Activated T-cell treated with anti-CD3 and anti-CD28 coated beads for 24 hours (primary cell): ENCODE measurements at regions not wholly inside any gene's neighbourhood (a gene's known extent, or its start where the extent isn't known, plus 50 kb on each side); places are given as distances from the start of the nearest gene placed in this dataset.

Experiments used
- DNase-seq: peaks from one replicate; pipeline ENCODE4 v3.0.0-alpha.2; 2020; ENCODE audit warnings: low read depth

- DNase-seq, result no peak
Observed at GRCh38 chr22:19574247-19574646, 50.0 kb upstream of the CLDN5 start.

- DNase-seq, result peak; percentile 50
Observed at GRCh38 chr22:19576460-19577421, 52.5 kb upstream of the CLDN5 start.

GRCh38 chr22:19577422-19577966, 53.3 kb upstream of the CLDN5 start:
- DNase-seq, result no peak

DNA sequence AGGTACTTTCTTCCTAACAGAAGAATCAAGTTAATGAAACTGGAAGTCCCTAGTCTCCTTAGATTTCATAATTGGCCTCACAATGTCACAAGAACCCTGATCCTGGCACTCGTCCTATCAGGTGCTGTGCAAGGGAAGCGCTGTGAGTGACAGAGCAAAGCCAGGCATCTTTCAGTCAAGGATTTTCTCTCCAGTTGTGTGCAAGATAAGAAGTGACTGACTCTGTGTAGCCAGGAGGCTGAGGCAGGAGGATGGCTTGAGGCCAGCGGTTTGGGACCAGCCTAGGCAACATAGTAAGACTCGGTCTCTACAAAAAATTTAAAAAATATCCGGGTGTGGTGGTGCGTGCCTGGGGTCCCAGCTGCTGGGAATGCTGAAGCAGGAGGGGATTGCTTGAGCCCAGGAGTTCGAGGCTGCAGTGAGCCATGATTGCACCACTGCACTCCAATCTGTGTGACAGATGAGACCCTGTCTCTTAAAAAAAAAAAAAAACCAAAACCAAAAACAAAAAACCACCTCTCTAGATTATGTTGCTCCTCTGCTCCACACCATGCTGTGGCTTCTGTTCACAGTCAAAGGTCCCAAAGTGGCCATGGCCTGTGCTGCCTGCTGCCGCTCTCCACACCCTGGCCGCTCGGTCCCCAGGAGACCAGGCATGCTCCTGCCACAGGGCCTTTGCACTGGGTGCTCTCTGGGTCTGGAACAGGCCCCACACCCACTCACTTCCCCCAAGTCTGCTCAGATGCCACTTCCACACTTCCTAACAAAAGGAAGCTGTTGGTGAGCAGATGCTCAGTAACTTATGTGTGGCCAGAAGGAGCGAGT, 54.2 kb upstream of the CLDN5 start:
- no peak for DNase-seq

DNA sequence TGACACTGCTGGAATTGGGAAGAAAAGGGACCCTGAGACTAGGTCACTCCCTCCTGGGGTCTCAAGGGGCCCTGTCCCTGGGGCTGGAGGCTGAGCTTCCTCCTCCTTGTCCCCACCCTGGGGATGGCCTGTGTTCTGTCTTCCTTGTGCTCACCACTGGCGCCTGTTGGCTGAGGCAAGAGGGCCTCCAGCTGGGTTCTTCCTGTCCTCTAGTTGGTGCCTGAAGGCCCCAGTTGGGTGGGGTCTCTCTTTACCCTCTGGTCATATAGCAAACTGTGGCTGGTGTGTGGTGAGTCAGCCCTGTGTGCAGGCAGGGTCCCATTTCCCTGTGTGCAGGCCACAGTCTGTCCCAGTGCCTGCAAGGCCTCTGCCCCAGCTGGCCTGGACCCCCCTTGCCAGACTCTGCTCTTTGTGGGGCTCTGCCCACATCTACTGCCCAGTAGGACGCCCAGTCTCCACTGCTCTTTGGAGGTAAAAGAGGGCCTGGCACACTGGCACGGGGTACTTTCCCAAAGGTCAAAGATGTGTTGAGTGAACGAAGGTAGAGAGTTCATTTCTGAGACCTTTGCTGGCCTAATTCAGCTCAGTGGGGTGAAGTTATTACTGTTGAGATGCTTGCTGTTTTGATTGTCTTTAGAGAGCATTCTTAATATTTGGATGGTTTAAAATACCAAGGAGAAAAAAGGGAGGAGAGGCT, 55.1 kb upstream of the CLDN5 start:
- no peak for DNase-seq

GRCh38 chr22:19579880-19580279, 55.7 kb upstream of the CLDN5 start:
- no peak for DNase-seq

DNA sequence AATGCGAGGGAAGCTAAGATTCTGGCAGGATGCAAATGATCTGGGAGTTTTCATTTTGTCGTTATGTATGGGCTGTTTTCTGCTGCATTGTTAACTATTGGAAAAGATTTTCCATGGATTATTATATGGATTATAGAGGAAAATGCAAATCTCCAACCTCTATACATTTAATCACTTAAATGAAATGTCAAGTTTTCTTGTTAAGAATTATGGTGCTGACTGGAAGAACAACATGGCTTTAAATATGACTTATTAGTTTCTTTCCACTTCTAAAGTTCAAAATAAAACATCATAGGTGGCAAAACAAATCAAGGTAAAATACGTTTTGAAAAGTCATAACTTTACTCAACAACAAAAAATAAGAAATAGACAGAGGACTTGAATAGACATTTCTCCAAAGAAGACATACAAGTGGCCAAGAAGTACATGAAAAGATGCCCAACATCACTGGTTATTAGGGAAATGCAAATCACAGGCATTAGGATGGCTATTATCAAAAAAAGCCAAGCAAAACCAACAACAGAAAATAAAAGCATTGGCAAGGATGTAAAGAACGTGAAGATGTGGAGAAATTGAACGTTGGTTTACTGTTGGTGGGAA, 56.2 kb upstream of the CLDN5 start:
- no peak for DNase-seq

GRCh38 chr22:19582033-19582693, 58.0 kb upstream of the CLDN5 start:
- no peak for DNase-seq

- DNase-seq, result no peak
Observed at GRCh38 chr22:19586922-19587684, 62.9 kb upstream of the CLDN5 start.

GRCh38 chr22:19590696-19591095, 66.5 kb upstream of the CLDN5 start:
- no peak for DNase-seq

DNA sequence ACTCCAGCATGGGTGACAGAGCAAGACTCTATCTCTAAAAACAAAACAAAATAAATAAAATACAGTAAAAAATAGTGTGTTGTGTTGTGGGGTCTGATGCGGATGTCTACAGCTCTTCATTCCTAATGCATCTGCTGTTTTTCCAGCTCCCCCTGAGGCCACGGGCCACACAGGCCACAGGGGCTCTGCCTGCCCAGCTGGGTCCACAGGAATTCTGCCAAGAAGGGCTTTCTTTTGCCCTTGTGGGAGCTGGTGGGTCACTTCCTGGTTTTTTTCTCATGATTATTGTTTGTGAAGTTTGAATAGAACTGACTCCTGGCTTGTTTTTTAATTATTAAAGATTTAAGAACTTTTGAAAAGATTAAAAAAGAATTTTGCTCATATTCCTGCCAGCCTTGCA, 67.4 kb upstream of the CLDN5 start:
- DNase-seq, result no peak

- DNase-seq, result no peak
Observed at GRCh38 chr22:19592464-19592863, 68.3 kb upstream of the CLDN5 start.

DNA sequence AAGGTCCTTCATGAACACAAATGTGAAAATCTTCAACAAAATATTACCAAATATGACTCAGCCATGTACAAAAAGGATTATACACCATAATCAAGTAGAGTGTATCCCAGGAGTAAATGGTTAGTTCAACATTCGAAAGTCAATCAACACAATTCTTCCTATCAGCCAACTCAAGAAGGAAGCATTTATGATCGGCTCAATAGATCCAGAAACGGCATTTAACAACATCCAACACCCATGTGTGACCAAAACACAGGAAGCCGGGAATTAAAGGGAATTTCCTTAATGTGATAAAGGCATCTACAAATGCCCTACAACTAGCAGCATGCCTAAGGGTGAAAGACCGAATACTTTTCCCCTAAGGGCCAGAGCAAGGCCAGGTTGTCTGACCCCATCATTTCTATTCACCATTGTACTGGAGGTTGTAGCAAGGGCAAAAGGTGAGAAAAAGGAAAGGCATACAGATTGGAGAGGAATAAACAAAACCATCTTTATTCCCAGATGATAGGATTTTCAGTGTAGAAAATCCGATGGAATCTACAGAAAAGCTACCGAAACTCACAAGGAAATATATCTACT, 69.9 kb upstream of the CLDN5 start:
- DNase-seq, result no peak

DNA sequence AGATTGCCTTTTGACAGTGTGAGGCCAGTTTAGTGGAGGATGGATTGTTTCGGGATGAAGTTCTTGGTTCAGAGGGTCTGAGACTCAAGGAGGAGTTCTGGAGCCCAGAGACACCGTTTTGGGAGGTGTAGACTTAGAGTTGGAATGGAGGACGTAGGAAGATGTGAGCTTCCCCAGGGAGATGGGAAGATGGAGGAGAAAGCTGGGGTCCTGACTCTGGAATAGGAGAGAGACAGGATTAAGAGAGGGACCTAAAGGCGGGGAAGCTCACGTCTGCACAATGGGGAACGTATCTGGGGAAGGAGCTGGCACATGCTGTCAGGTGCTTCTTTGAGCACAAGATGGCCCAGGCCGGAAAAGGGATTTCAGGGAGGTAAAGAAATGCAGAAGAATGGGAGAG, 71.3 kb upstream of the CLDN5 start:
- DNase-seq, result no peak

GRCh38 chr22:19596680-19597398, 72.6 kb upstream of the CLDN5 start:
- no peak for DNase-seq

- DNase-seq, result no peak
Observed at GRCh38 chr22:19597399-19597735, 73.2 kb upstream of the CLDN5 start.

GRCh38 chr22:19598054-19598855, 74.0 kb upstream of the CLDN5 start:
- no peak for DNase-seq

DNA sequence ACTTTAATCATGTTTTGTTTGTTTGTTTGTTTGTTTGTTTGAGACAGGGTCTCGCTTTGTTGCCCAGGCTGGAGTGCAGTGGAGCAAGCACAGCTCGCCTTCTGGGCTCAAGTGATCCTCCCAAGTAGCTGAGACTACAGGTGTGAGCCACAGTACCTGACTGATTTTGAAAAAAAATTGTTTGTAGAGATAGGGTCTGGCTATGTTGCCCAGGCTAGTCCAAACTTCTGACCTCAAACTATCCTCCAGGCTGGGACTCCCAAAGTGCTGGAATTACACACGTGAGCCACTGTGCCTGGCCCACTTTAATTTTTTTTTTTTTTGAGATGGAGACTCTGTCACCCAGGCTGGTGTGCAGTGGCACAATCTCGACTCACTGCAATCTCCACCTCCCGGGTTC, 74.8 kb upstream of the CLDN5 start:
- DNase-seq, result no peak
